AG09309 (cell line): ENCODE measurements at regions not wholly inside any gene's neighbourhood (a gene's known extent, or its start where the extent isn't known, plus 50 kb on each side); places are given as distances from the start of the nearest gene placed in this dataset.

Source experiments
- DNase-seq: peaks from one replicate; pipeline ENCODE4 v3.0.0-alpha.2; 2010; ENCODE audit warnings: low read depth
- H3K4me3 ChIP-seq: 2 replicates; pipeline ENCODE4 v1.5.1; 2011; ENCODE audit warnings: mild to moderate bottlenecking, low read depth, low read length, moderate library complexity; ENCODE audit not compliant: control insufficient read depth
- TF ChIP-seq, protein P1 (sequence below): IDR thresholded peaks from 2 replicates; pipeline ENCODE4 v1.5.1; 2011; ENCODE audit warnings: mild to moderate bottlenecking, low read depth, low read length, inconsistent platforms; ENCODE audit not compliant: insufficient read depth, control insufficient read depth; ENCODE audit errors: missing control alignments

GRCh38 chr10:71145352-71145945 lies 66.9 kb upstream of the UNC5B start:
- DNase-seq = no peak
- TF ChIP-seq, protein P1, sequence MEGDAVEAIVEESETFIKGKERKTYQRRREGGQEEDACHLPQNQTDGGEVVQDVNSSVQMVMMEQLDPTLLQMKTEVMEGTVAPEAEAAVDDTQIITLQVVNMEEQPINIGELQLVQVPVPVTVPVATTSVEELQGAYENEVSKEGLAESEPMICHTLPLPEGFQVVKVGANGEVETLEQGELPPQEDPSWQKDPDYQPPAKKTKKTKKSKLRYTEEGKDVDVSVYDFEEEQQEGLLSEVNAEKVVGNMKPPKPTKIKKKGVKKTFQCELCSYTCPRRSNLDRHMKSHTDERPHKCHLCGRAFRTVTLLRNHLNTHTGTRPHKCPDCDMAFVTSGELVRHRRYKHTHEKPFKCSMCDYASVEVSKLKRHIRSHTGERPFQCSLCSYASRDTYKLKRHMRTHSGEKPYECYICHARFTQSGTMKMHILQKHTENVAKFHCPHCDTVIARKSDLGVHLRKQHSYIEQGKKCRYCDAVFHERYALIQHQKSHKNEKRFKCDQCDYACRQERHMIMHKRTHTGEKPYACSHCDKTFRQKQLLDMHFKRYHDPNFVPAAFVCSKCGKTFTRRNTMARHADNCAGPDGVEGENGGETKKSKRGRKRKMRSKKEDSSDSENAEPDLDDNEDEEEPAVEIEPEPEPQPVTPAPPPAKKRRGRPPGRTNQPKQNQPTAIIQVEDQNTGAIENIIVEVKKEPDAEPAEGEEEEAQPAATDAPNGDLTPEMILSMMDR = no peak
- H3K4me3 ChIP-seq = no peak overlapping the region

- no peak for DNase-seq
- TF ChIP-seq, protein P1 = no peak
Measured at GRCh38 chr10:71150796-71151195, 61.6 kb upstream of the UNC5B start.

GRCh38 chr10:71152043-71152442 lies 60.3 kb upstream of the UNC5B start:
- TF ChIP-seq, protein P1 = no peak
- no peak for DNase-seq
- H3K4me3 ChIP-seq = no peak overlapping the region

More at GRCh38 chr10:71150796-71151195, 61.6 kb upstream of the UNC5B start:
- H3K4me3 ChIP-seq = no peak overlapping the region

DNA sequence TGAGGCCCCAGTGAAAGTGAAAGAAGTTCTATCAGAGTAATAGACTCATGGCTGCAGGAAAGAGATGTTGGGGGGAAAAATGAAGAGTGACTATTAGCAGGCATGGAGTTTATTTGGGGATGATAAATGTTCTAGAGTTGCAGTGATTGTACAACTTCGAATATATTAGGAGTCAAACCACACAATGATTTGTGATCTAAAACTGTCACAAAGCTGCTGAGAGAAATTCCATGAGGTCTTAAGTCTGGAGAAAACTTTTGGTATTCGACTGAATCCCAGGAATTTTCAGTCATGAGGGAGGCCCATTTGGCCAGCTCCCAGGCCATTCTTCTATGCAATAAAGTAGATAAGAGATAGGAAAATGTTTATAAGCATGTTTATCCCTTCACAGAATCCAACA lies 55.9 kb upstream of the UNC5B start:
- TF ChIP-seq, protein P1 = no peak
- H3K4me3 ChIP-seq = no peak overlapping the region
- no peak for DNase-seq

- TF ChIP-seq, protein P1 = no peak
- DNase-seq = no peak
- no peak overlapping the region for H3K4me3 ChIP-seq
Measured at GRCh38 chr10:71157435-71157834, 54.9 kb upstream of the UNC5B start.

DNA sequence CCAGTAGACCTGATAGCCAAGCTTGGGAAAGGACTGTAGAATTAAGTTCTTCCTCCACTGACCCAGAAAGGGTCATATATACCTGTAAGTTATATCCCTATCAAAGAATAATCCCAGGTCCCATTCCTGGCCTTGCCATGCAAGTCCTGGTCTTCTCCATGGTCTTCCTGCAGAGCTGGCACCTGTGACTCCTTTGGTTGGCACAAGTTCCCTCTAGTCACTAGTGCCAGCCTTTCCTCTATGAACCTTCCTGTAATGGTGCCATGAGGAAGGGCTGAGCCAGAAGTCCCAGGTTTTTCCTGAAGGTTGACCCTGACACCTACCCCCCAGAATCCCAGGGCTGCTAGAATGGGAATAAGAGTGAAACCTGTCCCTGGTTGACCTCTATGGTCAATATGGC lies 54.1 kb upstream of the UNC5B start:
- H3K4me3 ChIP-seq = no peak overlapping the region

More for the DNA sequence above, 54.1 kb upstream of the UNC5B start:
- no peak for DNase-seq
- TF ChIP-seq, protein P1 = no peak
